ENCODE measurements at regions not wholly inside any gene's neighbourhood (a gene's known extent, or its start where the extent isn't known, plus 50 kb on each side); places are given as distances from the start of the nearest gene placed in this dataset.

DNA sequence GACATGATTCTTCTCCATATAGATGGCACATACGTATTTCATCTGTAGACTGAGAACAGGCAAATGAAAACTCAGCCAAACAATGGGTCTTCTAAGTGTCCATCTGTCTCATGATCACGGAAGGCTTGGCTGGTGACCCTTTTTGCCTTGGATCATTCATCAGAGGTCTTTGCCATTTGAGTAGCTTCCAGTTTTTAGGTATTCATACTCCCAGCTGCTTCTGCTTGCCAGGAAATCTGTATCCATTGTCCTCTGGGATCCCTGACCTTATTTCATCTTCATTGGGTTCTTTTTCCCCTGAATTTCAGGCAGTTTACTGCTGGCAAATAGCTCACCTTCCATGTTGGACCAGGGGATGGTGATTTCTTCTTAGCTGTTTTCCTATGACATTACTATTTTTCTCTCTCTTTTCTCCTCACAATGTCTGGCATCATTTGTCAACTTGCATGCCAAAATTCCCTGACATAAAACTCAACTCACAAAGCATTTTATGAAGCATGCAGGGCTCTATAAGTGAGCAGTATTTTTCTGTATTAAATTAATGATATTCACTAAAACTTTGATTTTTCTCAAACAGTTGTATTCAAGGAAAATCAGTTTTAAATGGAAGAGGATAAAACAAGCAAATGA is 241.2 kb downstream of the DNAJB9 start (continued):
- no peak for TF ChIP-seq POU2F2 (IDR thresholded peaks at IDR 0.05; ENCODE audit: borderline replicate concordance, low read depth, low read length)
- no peak for TF ChIP-seq PML (IDR thresholded peaks at IDR 0.05; ENCODE audit: low read length)
- no peak for TF ChIP-seq EED (IDR thresholded peaks at IDR 0.05; ENCODE audit: low read depth)

DNA sequence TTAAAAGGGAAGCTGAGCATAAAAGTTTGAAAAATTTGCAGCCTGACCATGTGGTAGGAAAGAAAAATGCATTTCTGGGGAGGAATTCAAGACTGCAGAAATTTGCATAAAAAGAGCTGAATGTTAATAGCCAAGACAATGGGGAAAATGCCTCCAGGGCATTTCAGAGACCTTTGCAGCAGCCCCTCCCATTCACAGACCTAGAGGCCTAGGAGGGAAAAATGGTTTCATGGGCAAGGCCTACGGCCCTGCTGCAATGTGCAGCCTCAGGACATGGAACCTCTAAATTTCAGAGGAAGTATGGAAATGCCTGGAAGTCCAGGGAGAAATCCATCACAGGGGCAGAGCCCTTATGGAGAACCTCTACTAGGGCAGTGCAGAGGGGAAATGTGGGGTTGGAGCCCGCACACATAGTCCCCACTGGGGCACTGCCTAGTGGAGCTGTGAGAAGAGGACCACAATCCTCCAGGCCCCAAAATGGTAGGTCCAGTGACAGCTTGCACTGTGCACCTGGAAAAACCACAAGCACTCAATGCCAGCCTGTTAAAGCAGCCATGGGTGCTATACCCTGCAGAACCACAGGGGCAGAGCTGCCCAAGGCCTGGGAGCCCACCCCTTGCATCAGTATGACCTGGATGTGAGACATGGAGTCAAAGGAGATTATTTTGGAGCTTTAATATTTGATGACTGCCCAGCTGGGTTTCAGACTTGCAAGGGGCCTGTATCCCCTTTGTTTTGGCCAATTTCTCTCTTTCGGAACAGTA is 243.8 kb downstream of the DNAJB9 start:
- H3K27me3 ChIP-seq (replicated peaks in 1 of 2; ENCODE audit: control insufficient read depth in 2 of 2, insufficient read depth in 2 of 2, low read length in 1 of 2) = no peaks in the 10 kb centered on the region
- BruUV-seq (replicated peaks) = no TSS peak
- ChIA-PET RAD21 (ENCODE audit: unreplicated experiment) (no interaction called here), CTCF (no interaction called here), SMC1A (ENCODE audit: uncharacterized antibody, unreplicated experiment) (no interaction called here), POLR2A (no interaction called here)
- H3K27ac ChIP-seq (ENCODE audit: control insufficient read depth, insufficient read depth) = no peak overlapping the region
- ATAC-seq (peak; percentile 52), FAIRE-seq (no peak), DNase-seq (ENCODE audit: low read depth, low spot score) (no peak)
- no peak overlapping the region for H2AFZ ChIP-seq (ENCODE audit: control insufficient read depth, low read depth, low read length)
- in situ Hi-C loops (cut with MboI) (no loop called here), intact Hi-C loops (cut with micrococcal nuclease; ENCODE audit: unreplicated experiment) (no loop called here)
- no peak overlapping the region for H3K4me2 ChIP-seq (ENCODE audit: control insufficient read depth, insufficient read depth)
- no peaks in the 10 kb centered on the region for H3K9me3 ChIP-seq (replicated peaks; ENCODE audit: control insufficient read depth, insufficient read depth, low read length)
- 2% methylated on average over 3 of the region's 3 CpGs for whole genome bisulfite sequencing (ENCODE audit: insufficient coverage, insufficient replicate concordance, low lambda C conversion rate, missing lambda C conversion rate)
- no peaks in the 10 kb centered on the region for H3K4me1 ChIP-seq (ENCODE audit: control insufficient read depth, insufficient read depth, low read length)
- no peaks in the 10 kb centered on the region for H4K20me1 ChIP-seq (ENCODE audit: control insufficient read depth, insufficient read depth)
- H3K79me2 ChIP-seq (ENCODE audit: control insufficient read depth, insufficient read depth, low read length) = no peaks in the 10 kb centered on the region
- no peaks in the 10 kb centered on the region for H3K36me3 ChIP-seq (ENCODE audit: control insufficient read depth in 2 of 2, insufficient read depth in 2 of 2, low read length in 1 of 2)
- no peak overlapping the region for H3K4me3 ChIP-seq
- TF ChIP-seq NKRF (conservative IDR thresholded peaks at IDR 0.05) = no peak
- no peak for TF ChIP-seq TCF3 (IDR thresholded peaks at IDR 0.05; ENCODE audit: borderline replicate concordance, insufficient read depth, low read depth, low read length)
- no peak for TF ChIP-seq YBX1 (IDR thresholded peaks at IDR 0.05)
- TF ChIP-seq SRF (IDR thresholded peaks at IDR 0.05; ENCODE audit: low read depth in 2 of 2, low read length in 2 of 2) = no peak
- no peak for TF ChIP-seq CEBPZ (IDR thresholded peaks at IDR 0.05; ENCODE audit: low read depth, low read length)
- no peak overlapping the region for H3K9ac ChIP-seq (ENCODE audit: control insufficient read depth, insufficient read depth, low read length)
